H1 (cell line): ENCODE measurements at regions not wholly inside any gene's neighbourhood (a gene's known extent, or its start where the extent isn't known, plus 50 kb on each side); places are given as distances from the start of the nearest gene placed in this dataset.

Experiments
- CTCF ChIA-PET: fragments of 300-600 bp; sonication (Branson Sonifier 250); formaldehyde crosslinking; loops from one replicate; lab custom pipeline; 2021; ENCODE audit not compliant: partially characterized antibody; lab: Charles Lee
- POLR2A ChIA-PET: fragments of 300-600 bp; sonication (Branson Sonifier 250); formaldehyde crosslinking; loops from one replicate; lab custom pipeline; 2021; ENCODE audit warnings: inconsistent platforms; ENCODE audit not compliant: partially characterized antibody; lab: Charles Lee
- DNase-seq, 2 experiments: peaks; one replicate each; pipeline versions ENCODE4 v3.0.0 to v3.0.0-alpha.2; 2010 to 2022; ENCODE audit warnings: low spot score in 2 of 2, low read depth in 1 of 2, mixed read lengths in 1 of 2
- FAIRE-seq: peaks from 2 replicates; lab custom pipeline; 2011; peaks lifted over from hg19 to GRCh38; lab: Jason Lieb, UNC
- H2AFZ ChIP-seq: 2 replicates; pipeline ENCODE4 v1.8.1; 2012; ENCODE audit warnings: low read length, inconsistent platforms
- H2AK5ac ChIP-seq: 2 replicates; pipeline ENCODE4 v1.6.1; 2013; ENCODE audit warnings: low read depth, low read length
- H2BK120ac ChIP-seq: replicated peaks from 2 replicates; pipeline ENCODE3; 2013; ENCODE audit warnings: low read depth, low read length, inconsistent platforms
- H2BK12ac ChIP-seq: 2 replicates; pipeline ENCODE4 v1.6.1; 2013; ENCODE audit warnings: low read depth, low read length
- H2BK15ac ChIP-seq: 2 replicates; pipeline ENCODE4 v1.6.1; 2013; ENCODE audit warnings: low read length
- H2BK20ac ChIP-seq: 2 replicates; pipeline ENCODE4 v1.6.1; 2013; ENCODE audit warnings: low read length
- H2BK5ac ChIP-seq: 2 replicates; pipeline ENCODE4 v1.6.1; 2013; ENCODE audit warnings: low read depth, low read length
- H3K14ac ChIP-seq: 2 replicates; pipeline ENCODE4 v1.6.1; 2013; ENCODE audit warnings: inconsistent platforms; ENCODE audit not compliant: insufficient read length
- H3K18ac ChIP-seq: 2 replicates; pipeline ENCODE4 v1.6.1; 2013; ENCODE audit warnings: low read length; ENCODE audit errors: extremely low read depth
- H3K23ac ChIP-seq: 2 replicates; pipeline ENCODE4 v1.6.1; 2013; ENCODE audit warnings: inconsistent platforms; ENCODE audit not compliant: insufficient read length
- H3K23me2 ChIP-seq: 2 replicates; pipeline ENCODE4 v1.6.1; 2013; ENCODE audit warnings: low read depth, low read length
- H3K27ac ChIP-seq: 2 replicates; pipeline ENCODE4 v1.6.1; 2011; ENCODE audit warnings: low read depth, low read length, inconsistent platforms
- H3K27me3 ChIP-seq, 4 experiments: replicated peaks in 1 of 4; 1 replicate in 1 of 4; 2 replicates in 3 of 4; pipeline versions ENCODE4 v1.6.1 to v1.8.1; 2011 to 2013; ENCODE audit warnings: low read length in 3 of 4, mild to moderate bottlenecking in 3 of 4, inconsistent platforms in 2 of 4, mixed read lengths in 2 of 4, moderate library complexity in 1 of 4; ENCODE audit not compliant: control insufficient read depth in 3 of 4, insufficient read depth in 3 of 4; ENCODE audit errors: extremely low read depth in 1 of 4
- H3K36me3 ChIP-seq, 4 experiments: 2 replicates each; pipeline versions ENCODE4 v1.6.1 to v1.8.1; 2011 to 2013; ENCODE audit warnings: mild to moderate bottlenecking in 4 of 4, low read length in 3 of 4, moderate library complexity in 2 of 4, control low read depth in 1 of 4, inconsistent platforms in 1 of 4; ENCODE audit not compliant: insufficient read depth in 4 of 4, control insufficient read depth in 2 of 4
- H3K4ac ChIP-seq: replicated peaks from 2 replicates; pipeline ENCODE3; 2013; ENCODE audit warnings: low read length, low read depth, mixed read lengths, inconsistent platforms; ENCODE audit not compliant: insufficient read length
- H3K4me1 ChIP-seq, 4 experiments: replicated peaks in 1 of 4; 1 replicate in 1 of 4; 2 replicates in 3 of 4; pipeline versions ENCODE4 v1.6.1 to v1.8.1; 2011 to 2013; ENCODE audit warnings: low read length in 3 of 4, inconsistent platforms in 2 of 4, mixed read lengths in 1 of 4; ENCODE audit not compliant: insufficient read depth in 4 of 4, control insufficient read depth in 3 of 4
- H3K4me2 ChIP-seq, 2 experiments: 2 replicates each; pipeline versions ENCODE4 v1.6.1 to v1.8.1; 2011 to 2013; ENCODE audit warnings: low read depth in 2 of 2, low read length in 2 of 2, control low read depth in 1 of 2, inconsistent platforms in 1 of 2, mild to moderate bottlenecking in 1 of 2; ENCODE audit not compliant: insufficient read depth in 1 of 2
- H3K4me3 ChIP-seq, 4 experiments: fragments of 200-600, 300-600 bp in 1 of 4; sonication (generic), shearing (Covaris generic), sonication (Bioruptor Twin) in 1 of 4; 2 replicates each; pipeline versions ENCODE4 v1.5.1 to v1.8.1; 2011 to 2016; ENCODE audit warnings: low read length in 4 of 4, low read depth in 3 of 4, control low read depth in 2 of 4, inconsistent platforms in 2 of 4, mild to moderate bottlenecking in 2 of 4, mixed read lengths in 1 of 4, moderate library complexity in 1 of 4; ENCODE audit not compliant: insufficient read depth in 2 of 4; ENCODE audit errors: extremely low read depth in 1 of 4
- H3K56ac ChIP-seq: replicated peaks from 2 replicates; pipeline ENCODE3; 2013; ENCODE audit warnings: low read depth, mild to moderate bottlenecking, mixed read lengths, low read length, inconsistent platforms; ENCODE audit not compliant: insufficient read length
- H3K79me1 ChIP-seq: 2 replicates; pipeline ENCODE4 v1.6.1; 2013; ENCODE audit warnings: low read depth, low read length, control low read depth
- H3K79me2 ChIP-seq, 2 experiments: 2 replicates each; pipeline versions ENCODE4 v1.6.1 to v1.8.1; 2012 to 2013; ENCODE audit warnings: low read length in 2 of 2, mild to moderate bottlenecking in 2 of 2, inconsistent platforms in 1 of 2; ENCODE audit not compliant: insufficient read depth in 2 of 2, control insufficient read depth in 1 of 2
- H3K9ac ChIP-seq, 4 experiments: replicated peaks in 1 of 4; 1 replicate in 1 of 4; 2 replicates in 3 of 4; pipeline versions ENCODE4 v1.6.1 to v1.8.1; 2011 to 2013; ENCODE audit warnings: low read depth in 3 of 4, low read length in 3 of 4, control low read depth in 2 of 4, mild to moderate bottlenecking in 2 of 4, moderate library complexity in 2 of 4, inconsistent platforms in 1 of 4; ENCODE audit errors: extremely low read depth in 1 of 4
- H3K9me3 ChIP-seq, 2 experiments: 2 replicates each; pipeline versions ENCODE4 v1.6.1 to v1.8.1; 2012 to 2013; ENCODE audit warnings: mild to moderate bottlenecking in 2 of 2, moderate library complexity in 2 of 2, control low read depth in 1 of 2, inconsistent platforms in 1 of 2, low read depth in 1 of 2, low read length in 1 of 2, mixed read lengths in 1 of 2; ENCODE audit not compliant: insufficient read depth in 2 of 2
- H4K20me1 ChIP-seq, 2 experiments: replicated peaks in 1 of 2; 2 replicates each; pipeline versions ENCODE3 to v1.8.1; 2011 to 2013; ENCODE audit warnings: inconsistent platforms in 2 of 2, low read length in 2 of 2, mild to moderate bottlenecking in 1 of 2; ENCODE audit not compliant: insufficient read depth in 2 of 2, control insufficient read depth in 1 of 2
- H4K5ac ChIP-seq: 2 replicates; pipeline ENCODE4 v1.6.1; 2013; ENCODE audit warnings: low read length, low read depth, mixed read lengths, inconsistent platforms; ENCODE audit not compliant: insufficient read length
- H4K8ac ChIP-seq: 2 replicates; pipeline ENCODE4 v1.8.0; 2013; ENCODE audit warnings: mild to moderate bottlenecking, moderate library complexity, low read length, inconsistent platforms; ENCODE audit not compliant: insufficient read depth; ENCODE audit errors: extremely low read depth
- H4K91ac ChIP-seq: replicated peaks from 2 replicates; pipeline ENCODE3; 2013; ENCODE audit warnings: low read length, mixed read lengths, inconsistent platforms; ENCODE audit not compliant: insufficient read length
- CTBP2 ChIP-seq: IDR thresholded peaks from 2 replicates; pipeline ENCODE4 v1.7.0; 2011; ENCODE audit warnings: borderline replicate concordance, mild to moderate bottlenecking, moderate library complexity, mixed read lengths, low read length; ENCODE audit not compliant: insufficient read depth, insufficient read length
- HDAC6 ChIP-seq: IDR thresholded peaks from one replicate; pipeline ENCODE4 v1.7.1; 2012; ENCODE audit warnings: low read depth, mild to moderate bottlenecking, inconsistent platforms, low read length, moderate library complexity
- POU5F1 ChIP-seq: IDR thresholded peaks from 2 replicates; pipeline ENCODE4 v1.6.1; 2011; ENCODE audit warnings: low read depth, mild to moderate bottlenecking, low read length, moderate library complexity
- SAP30 ChIP-seq: fragments of 300-600 bp; sonication (generic); IDR thresholded peaks from 2 replicates; pipeline ENCODE4 v1.7.1; 2012; ENCODE audit warnings: low read length, moderate library complexity, mild to moderate bottlenecking, inconsistent platforms; ENCODE audit not compliant: insufficient read depth, insufficient replicate concordance
- SRF ChIP-seq: IDR thresholded peaks from 2 replicates; pipeline ENCODE4 v1.6.1; 2011; ENCODE audit warnings: mild to moderate bottlenecking, low read depth, low read length, moderate library complexity
- TCF12 ChIP-seq: IDR thresholded peaks from 2 replicates; pipeline ENCODE4 v1.6.1; 2011; ENCODE audit warnings: low read depth, mild to moderate bottlenecking, low read length
- TEAD4 ChIP-seq: IDR thresholded peaks from 2 replicates; pipeline ENCODE4 v1.6.1; 2012; ENCODE audit warnings: low read depth, low read length, inconsistent platforms, mixed read lengths
- WGBS, 2 experiments: shearing (Covaris generic) in 1 of 2; methylation state at CpG; one replicate each; pipeline versions ENCODE4 v1.1.6 to v1.1.7; 2013 to 2015; ENCODE audit warnings: low lambda C conversion rate in 2 of 2, mixed read lengths in 2 of 2, inconsistent platforms in 1 of 2, low coverage in 1 of 2, missing lambda C conversion rate in 1 of 2; ENCODE audit not compliant: insufficient replicate concordance in 2 of 2, insufficient coverage in 1 of 2, insufficient read length in 1 of 2; ENCODE audit errors: extremely low coverage in 1 of 2, missing lambda C conversion rate in 1 of 2; 5-methylcytosine and 5-hydroxymethylcytosine counted together
- TF ChIP-seq, protein P1 (sequence below): IDR thresholded peaks from 2 replicates; pipeline ENCODE4 v1.6.1; 2011; ENCODE audit warnings: low read depth, mild to moderate bottlenecking, low read length; ENCODE audit not compliant: insufficient read depth

- TF ChIP-seq TCF12 (no peak), POU5F1 (no peak), CTBP2 (no peak), HDAC6 (no peak), TEAD4 (no peak), SRF (no peak), SAP30 (no peak)
- TF ChIP-seq, protein P1, sequence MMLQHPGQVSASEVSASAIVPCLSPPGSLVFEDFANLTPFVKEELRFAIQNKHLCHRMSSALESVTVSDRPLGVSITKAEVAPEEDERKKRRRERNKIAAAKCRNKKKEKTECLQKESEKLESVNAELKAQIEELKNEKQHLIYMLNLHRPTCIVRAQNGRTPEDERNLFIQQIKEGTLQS: no peak
- TF ChIP-seq, all 59 proteins: peak for 0
- Histone ChIP-seq H4K20me1 (no peaks in the 10 kb centered on the region), H3K14ac (no peak overlapping the region), H3K9me3 (no peaks in the 10 kb centered on the region; a peak in 1 of 4 replicates), H3K23me2 (no peaks in the 10 kb centered on the region), H3K36me3 (no peaks in the 10 kb centered on the region), H2BK20ac (no peak overlapping the region), H3K4ac (no peak overlapping the region), H3K23ac (no peak overlapping the region), H4K5ac (no peak overlapping the region), H2BK12ac (no peak overlapping the region), H3K9ac (no peak overlapping the region), H2BK15ac (no peak overlapping the region), H4K91ac (no peak overlapping the region), H3K79me1 (no peaks in the 10 kb centered on the region), H3K4me1 (no peaks in the 10 kb centered on the region), H3K4me2 (no peak overlapping the region), H3K79me2 (no peaks in the 10 kb centered on the region), H3K27ac (no peak overlapping the region), H2AFZ (no peak overlapping the region), H3K27me3 (no peaks in the 10 kb centered on the region), H2BK5ac (no peak overlapping the region), H3K4me3 (no peak overlapping the region), H3K18ac (no peak overlapping the region), H2AK5ac (no peak overlapping the region), H3K56ac (no peak overlapping the region), H2BK120ac (no peak overlapping the region), H4K8ac (no peak overlapping the region)
- POLR2A ChIA-PET: no interaction called here
- FAIRE-seq (no peak), DNase-seq (no peak)
- WGBS, 2 experiments: 100% methylated on average over 1 of the region's 1 CpG; no CpG with 5 or more reads in 1 of the 2 experiments
- CTCF ChIA-PET: interaction anchor here (0.9 to 1.0 kb wide), 2 partner anchors 9 to 13 kb away, joined by 3 read pairs; no protein-coding TSS in a partner anchor
Observed at GRCh38 chr6:85997206-85997605, 354.5 kb upstream of the SYNCRIP start.
